ENCODE measurements at regions not wholly inside any gene's neighbourhood (a gene's known extent, or its start where the extent isn't known, plus 50 kb on each side); places are given as distances from the start of the nearest gene placed in this dataset.

DNA sequence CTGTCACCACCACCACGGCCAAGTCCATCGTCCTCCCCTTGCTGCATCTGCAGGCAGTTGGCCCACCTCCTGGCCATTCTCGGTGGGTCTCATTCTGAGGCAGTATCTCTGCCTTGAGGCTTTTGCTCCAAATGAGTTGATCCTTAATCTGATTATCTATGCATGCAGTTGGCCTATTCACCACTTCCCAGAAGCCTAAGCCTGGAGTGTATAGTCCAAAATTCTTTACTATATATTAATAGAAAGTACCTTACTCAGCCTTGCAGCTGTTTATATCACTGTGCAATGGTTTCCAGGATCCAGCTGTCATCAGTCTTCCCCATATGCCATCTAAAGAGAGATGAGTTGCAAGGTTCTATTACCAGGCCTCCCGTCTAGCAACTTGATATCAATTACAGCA is 292.4 kb downstream of the SS18 start:
- H2BK120ac ChIP-seq (ENCODE audit: low read depth, low read length), result no peak overlapping the region
- H3K27ac ChIP-seq (ENCODE audit: insufficient read depth, low read length), result no peak overlapping the region
- 100% methylated on average over 2 of the region's 4 CpGs; no CpG with 5 or more reads in 1 of the 2 experiments for WGBS, 2 experiments (ENCODE audit: extremely low coverage in 2 of 2, insufficient read length in 1 of 2)
- TF ChIP-seq POLR2A (IDR thresholded peaks at IDR 0.05; ENCODE audit: low read depth, low read length) (no peak), SMC3 (IDR thresholded peaks at IDR 0.05; ENCODE audit: low read depth, low read length) (no peak), MAZ (IDR thresholded peaks at IDR 0.05; ENCODE audit: borderline replicate concordance, low read depth, low read length) (no peak), NFE2L2 (IDR thresholded peaks at IDR 0.05; ENCODE audit: low read depth, low read length) (no peak)
- H3K4me3 ChIP-seq (ENCODE audit: insufficient read depth, low read depth, low read length), result no peak overlapping the region
- H4K91ac ChIP-seq (ENCODE audit: insufficient read depth, low read depth, low read length), result no peak overlapping the region
- BruUV-seq (replicated peaks), result no TSS peak
- H2AK9ac ChIP-seq (replicated peaks; ENCODE audit: low read depth, low read length, poor library complexity), result no peak overlapping the region
- H3K9me3 ChIP-seq (ENCODE audit: control insufficient read depth, insufficient read depth, low read length), result no peaks in the 10 kb centered on the region
- ChIA-PET CTCF (no interaction called here), POLR2A (ENCODE audit: unreplicated experiment) (no interaction called here)
- no peak overlapping the region for H2AK5ac ChIP-seq (ENCODE audit: low read depth, low read length)
- peak overlapping the region; percentile 63; the same call in 1 of the 2 replicates for H3K4ac ChIP-seq (ENCODE audit: low read depth, low read length)
- H3K4me1 ChIP-seq (ENCODE audit: control insufficient read depth, insufficient read depth, low read length), result peaks cover 4% of the 10 kb centered on the region
- intact Hi-C loops (cut with micrococcal nuclease), result no loop called here
- no peak overlapping the region for H2BK15ac ChIP-seq (ENCODE audit: low read depth, low read length)
- H2BK5ac ChIP-seq (ENCODE audit: low read depth, low read length, poor library complexity, severe bottlenecking), result no peak overlapping the region
- H2AFZ ChIP-seq (replicated peaks; ENCODE audit: low read length, poor library complexity), result no peak overlapping the region
- DNase-seq, result peak; percentile 3
- H3K14ac ChIP-seq (replicated peaks; ENCODE audit: low read depth, low read length), result no peak overlapping the region
- no peaks in the 10 kb centered on the region for H3K36me3 ChIP-seq (ENCODE audit: control insufficient read depth, insufficient read depth, low read length)
- no peaks in the 10 kb centered on the region for H3K27me3 ChIP-seq (ENCODE audit: control insufficient read depth, insufficient read depth, low read length)
- no peak overlapping the region for H4K5ac ChIP-seq (ENCODE audit: low read depth, low read length)
- dilution Hi-C loops (cut with HindIII; ENCODE audit: low sequenced_read_pairs, unreplicated experiment), result no loop called here
- no peaks in the 10 kb centered on the region for H3K79me1 ChIP-seq (ENCODE audit: low read depth in 1 of 2, low read length in 2 of 2)
- H3K9ac ChIP-seq (ENCODE audit: low read depth, low read length), result no peak overlapping the region
- H4K20me1 ChIP-seq (ENCODE audit: insufficient read depth, low read length), result no peaks in the 10 kb centered on the region
- no peak for ATAC-seq (ENCODE audit: low read depth)
- H2BK20ac ChIP-seq (ENCODE audit: low read depth, low read length), result no peak overlapping the region; the same call in 1 of the 2 replicates
- H3K23ac ChIP-seq (ENCODE audit: low read depth, low read length), result no peak overlapping the region
- peak overlapping the region; percentile 27; the same call in 1 of the 2 replicates for H3K4me2 ChIP-seq (ENCODE audit: low read depth, low read length)
- no peak overlapping the region for H3K56ac ChIP-seq (ENCODE audit: extremely low read depth, insufficient read depth, low read length)
- H3K9me1 ChIP-seq (ENCODE audit: insufficient read depth, low read length), result no peaks in the 10 kb centered on the region
- in situ Hi-C loops (cut with MboI; ENCODE audit: low sequenced_read_pairs), result no loop called here
- H4K8ac ChIP-seq (ENCODE audit: low read depth in 2 of 2, low read length in 2 of 2), result no peak overlapping the region
- H3K18ac ChIP-seq (ENCODE audit: low read depth, low read length), result peak overlapping the region; percentile 31; the same call in 1 of the 2 replicates

Measured in IMR-90 (cell line).